Smooth muscle cell (in vitro differentiated cells): ENCODE measurements at regions not wholly inside any gene's neighbourhood (a gene's known extent, or its start where the extent isn't known, plus 50 kb on each side); places are given as distances from the start of the nearest gene placed in this dataset.

Experiments
- DNase-seq: peaks from one replicate; lab custom pipeline; 2025; ENCODE audit not compliant: unreplicated experiment; lab: John Stamatoyannopoulos, UW
- H2AFZ ChIP-seq: fragments of 200-600 bp; sonication (generic); 2 replicates; pipeline ENCODE4 v1.6.0; 2016; ENCODE audit warnings: antibody characterized with exemption, low read depth, mild to moderate bottlenecking
- H3F3A ChIP-seq: fragments of 200-600 bp; sonication (generic); 2 replicates; pipeline ENCODE4 v1.6.0; 2017; ENCODE audit warnings: antibody characterized with exemption, low read depth
- H3K27ac ChIP-seq: fragments of 200-600 bp; sonication (generic); 2 replicates; pipeline ENCODE4 v1.5.1; 2016; ENCODE audit warnings: low read depth, mild to moderate bottlenecking
- H3K27me3 ChIP-seq: fragments of 200-600 bp; sonication (generic); 2 replicates; pipeline ENCODE4 v1.6.1; 2016; ENCODE audit warnings: low read depth, mild to moderate bottlenecking
- H3K36me3 ChIP-seq: fragments of 200-600 bp; sonication (generic); 2 replicates; pipeline ENCODE4 v1.5.1; 2016; ENCODE audit warnings: low read depth
- H3K4me1 ChIP-seq: fragments of 200-600 bp; sonication (generic); 2 replicates; pipeline ENCODE4 v1.5.1; 2016; ENCODE audit warnings: low read depth
- H3K4me2 ChIP-seq: fragments of 200-600 bp; sonication (generic); 2 replicates; pipeline ENCODE4 v1.6.0; 2016; ENCODE audit warnings: mild to moderate bottlenecking
- H3K4me3 ChIP-seq: fragments of 200-600 bp; sonication (generic); 2 replicates; pipeline ENCODE4 v1.5.1; 2016; ENCODE audit warnings: mild to moderate bottlenecking
- H3K79me2 ChIP-seq: fragments of 200-600 bp; sonication (generic); 2 replicates; pipeline ENCODE4 v1.6.0; 2016; ENCODE audit warnings: low read depth, mild to moderate bottlenecking
- H3K9ac ChIP-seq: fragments of 200-600 bp; sonication (generic); 2 replicates; pipeline ENCODE4 v1.6.0; 2016; ENCODE audit warnings: low read depth
- H3K9me3 ChIP-seq: fragments of 200-600 bp; sonication (generic); replicated peaks from 2 replicates; pipeline ENCODE4 v1.5.1; 2016; ENCODE audit warnings: low read depth
- H4K20me1 ChIP-seq: fragments of 200-600 bp; sonication (generic); 2 replicates; pipeline ENCODE4 v1.6.0; 2016; ENCODE audit warnings: low read depth
- WGBS: methylation state at CpG from one replicate; pipeline ENCODE4 v1.1.7; 2016; ENCODE audit warnings: low lambda C conversion rate; 5-methylcytosine and 5-hydroxymethylcytosine counted together
- TF ChIP-seq, protein P1 (sequence below): fragments of 200-600 bp; sonication (generic); IDR thresholded peaks from 2 replicates; pipeline ENCODE4 v1.5.1; 2017; ENCODE audit warnings: borderline replicate concordance, mild to moderate bottlenecking, antibody characterized with exemption; ENCODE audit not compliant: insufficient read depth, poor library complexity, severe bottlenecking

DNA sequence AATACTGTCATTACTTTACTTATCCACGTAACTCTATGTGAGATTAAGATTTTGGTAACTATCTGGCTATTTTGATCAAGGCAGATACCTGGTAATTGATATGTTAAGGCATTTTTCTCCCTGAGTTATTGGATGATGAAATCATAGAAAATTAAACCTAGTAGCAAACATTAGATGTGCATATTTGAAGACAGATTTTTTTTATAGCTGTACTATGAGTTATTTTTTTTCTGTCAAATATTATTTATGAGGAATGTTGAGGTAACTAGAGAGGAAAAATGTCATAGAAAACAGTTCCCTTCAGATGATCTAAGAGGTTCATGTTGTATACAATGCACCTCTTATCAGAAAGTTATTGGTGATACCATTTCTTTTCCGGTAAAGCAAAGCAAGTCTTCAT, 64.9 kb upstream of the SLC38A2 start:
- TF ChIP-seq, protein P1, sequence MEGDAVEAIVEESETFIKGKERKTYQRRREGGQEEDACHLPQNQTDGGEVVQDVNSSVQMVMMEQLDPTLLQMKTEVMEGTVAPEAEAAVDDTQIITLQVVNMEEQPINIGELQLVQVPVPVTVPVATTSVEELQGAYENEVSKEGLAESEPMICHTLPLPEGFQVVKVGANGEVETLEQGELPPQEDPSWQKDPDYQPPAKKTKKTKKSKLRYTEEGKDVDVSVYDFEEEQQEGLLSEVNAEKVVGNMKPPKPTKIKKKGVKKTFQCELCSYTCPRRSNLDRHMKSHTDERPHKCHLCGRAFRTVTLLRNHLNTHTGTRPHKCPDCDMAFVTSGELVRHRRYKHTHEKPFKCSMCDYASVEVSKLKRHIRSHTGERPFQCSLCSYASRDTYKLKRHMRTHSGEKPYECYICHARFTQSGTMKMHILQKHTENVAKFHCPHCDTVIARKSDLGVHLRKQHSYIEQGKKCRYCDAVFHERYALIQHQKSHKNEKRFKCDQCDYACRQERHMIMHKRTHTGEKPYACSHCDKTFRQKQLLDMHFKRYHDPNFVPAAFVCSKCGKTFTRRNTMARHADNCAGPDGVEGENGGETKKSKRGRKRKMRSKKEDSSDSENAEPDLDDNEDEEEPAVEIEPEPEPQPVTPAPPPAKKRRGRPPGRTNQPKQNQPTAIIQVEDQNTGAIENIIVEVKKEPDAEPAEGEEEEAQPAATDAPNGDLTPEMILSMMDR = no peak
- Histone ChIP-seq H3F3A (peaks cover 4% of the 10 kb centered on the region), H3K9ac (no peak overlapping the region), H3K79me2 (no peaks in the 10 kb centered on the region), H3K4me1 (peaks cover 8% of the 10 kb centered on the region), H3K27me3 (no peaks in the 10 kb centered on the region), H3K27ac (peak overlapping the region; percentile 61), H3K36me3 (no peaks in the 10 kb centered on the region), H3K4me3 (no peak overlapping the region), H3K4me2 (no peak overlapping the region), H2AFZ (peak overlapping the region; percentile 68), H4K20me1 (no peaks in the 10 kb centered on the region), H3K9me3 (no peaks in the 10 kb centered on the region)
- DNase-seq = no peak
- WGBS = 90% methylated on average over 2 of the region's 2 CpGs

DNA sequence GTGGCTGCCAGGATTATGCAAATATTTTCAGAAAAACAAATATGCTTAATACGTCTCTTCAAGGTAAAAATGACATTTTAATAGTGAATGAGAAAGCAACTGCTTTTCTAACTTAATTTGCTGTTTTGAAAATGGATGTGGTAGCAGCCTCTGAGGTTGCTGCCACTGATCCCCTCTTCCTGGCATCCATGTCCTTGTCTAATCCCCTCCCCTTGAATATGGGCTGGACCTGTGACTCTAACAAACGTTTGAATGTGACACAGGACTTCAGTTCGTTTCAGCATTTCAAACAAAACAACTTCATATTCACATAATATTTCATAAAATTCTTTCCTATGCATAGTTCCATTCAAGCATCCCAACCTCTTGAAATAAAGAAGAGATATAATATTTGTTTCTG, 64.2 kb upstream of the SLC38A2 start:
- Histone ChIP-seq H4K20me1 (no peaks in the 10 kb centered on the region), H3K9ac (no peak overlapping the region), H3K4me3 (no peak overlapping the region), H3K27ac (peak overlapping the region; percentile 61), H3F3A (peaks cover 11% of the 10 kb centered on the region), H3K9me3 (no peaks in the 10 kb centered on the region), H2AFZ (peak overlapping the region; percentile 68), H3K4me2 (peak overlapping the region; percentile 9), H3K36me3 (no peaks in the 10 kb centered on the region), H3K4me1 (peaks cover 4% of the 10 kb centered on the region), H3K79me2 (no peaks in the 10 kb centered on the region), H3K27me3 (no peaks in the 10 kb centered on the region)
- TF ChIP-seq, protein P1 = no peak
- WGBS = 30% methylated on average over 3 of the region's 3 CpGs
- no peak for DNase-seq

DNA sequence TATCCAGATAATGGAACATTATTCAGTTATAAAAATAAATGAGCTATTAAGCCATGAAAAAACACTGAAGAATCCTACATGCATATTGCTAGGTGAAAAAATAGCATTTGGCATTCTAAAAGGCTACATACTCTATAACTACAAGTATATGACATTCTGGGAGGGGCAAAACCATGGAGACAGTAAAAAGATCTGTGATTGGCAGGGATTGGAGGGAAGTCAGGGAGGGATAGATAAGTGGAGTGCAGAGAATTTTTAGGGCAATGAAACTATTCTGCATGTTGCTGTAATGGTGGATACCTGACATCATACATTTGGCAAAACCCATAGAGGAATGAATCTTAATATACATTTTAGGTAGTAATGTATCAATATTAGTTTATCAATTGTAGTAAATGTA, 63.1 kb upstream of the SLC38A2 start:
- Histone ChIP-seq H3K27me3 (no peaks in the 10 kb centered on the region), H3K4me1 (peaks cover 7% of the 10 kb centered on the region), H3K9ac (no peak overlapping the region), H3K27ac (no peak overlapping the region), H3K4me3 (no peak overlapping the region), H3K79me2 (no peaks in the 10 kb centered on the region), H3K4me2 (no peak overlapping the region), H3K9me3 (no peaks in the 10 kb centered on the region), H4K20me1 (no peaks in the 10 kb centered on the region), H3F3A (peaks cover 14% of the 10 kb centered on the region), H2AFZ (no peak overlapping the region), H3K36me3 (no peaks in the 10 kb centered on the region)
- DNase-seq = no peak
- TF ChIP-seq, protein P1 = no peak

- peaks cover 14% of the 10 kb centered on the region for H3F3A ChIP-seq
- no peaks in the 10 kb centered on the region for H3K79me2 ChIP-seq
- no peak overlapping the region for H3K4me2 ChIP-seq
- H3K9me3 ChIP-seq = no peaks in the 10 kb centered on the region
- no peak for DNase-seq
- H4K20me1 ChIP-seq = no peaks in the 10 kb centered on the region
- H3K36me3 ChIP-seq = no peaks in the 10 kb centered on the region
- H3K4me1 ChIP-seq = peaks cover 8% of the 10 kb centered on the region
- H3K27me3 ChIP-seq = no peaks in the 10 kb centered on the region
- no peak overlapping the region for H3K27ac ChIP-seq
- no peak overlapping the region for H3K4me3 ChIP-seq
- TF ChIP-seq, protein P1 = no peak
- H3K9ac ChIP-seq = no peak overlapping the region
- H2AFZ ChIP-seq = no peak overlapping the region
These were observed 62.5 kb upstream of the SLC38A2 start for GRCh38 chr12:46435029-46435428.
